HAP-1 (cell line): ENCODE measurements at regions not wholly inside any gene's neighbourhood (a gene's known extent, or its start where the extent isn't known, plus 50 kb on each side); places are given as distances from the start of the nearest gene placed in this dataset.

Source experiments
- DNase-seq, 2 experiments: peaks; one replicate each; pipeline ENCODE4 v3.0.0-alpha.2; 2016 to 2020; ENCODE audit warnings: low spot score in 2 of 2
- H3K27me3 ChIP-seq: fragments of 250-450 bp; sonication (Bioruptor Pico); 2 replicates; pipeline ENCODE4 v1.5.1; 2020; ENCODE audit warnings: low read depth, mild to moderate bottlenecking, moderate library complexity
- H3K36me3 ChIP-seq: fragments of 250-450 bp; sonication (Bioruptor Pico); replicated peaks from 2 replicates; pipeline ENCODE4 v1.5.1; 2020; ENCODE audit warnings: mild to moderate bottlenecking
- H3K4me1 ChIP-seq: fragments of 250-450 bp; sonication (Bioruptor Pico); 2 replicates; pipeline ENCODE4 v1.5.1; 2020; ENCODE audit warnings: mild to moderate bottlenecking
- H3K4me3 ChIP-seq: fragments of 250-450 bp; sonication (Bioruptor Pico); 2 replicates; pipeline ENCODE4 v1.5.1; 2020; ENCODE audit warnings: mild to moderate bottlenecking, moderate library complexity
- H3K9me3 ChIP-seq: fragments of 250-450 bp; sonication (Bioruptor Pico); 2 replicates; pipeline ENCODE4 v1.5.1; 2020; ENCODE audit warnings: mild to moderate bottlenecking, moderate library complexity
- in situ Hi-C: fragments of 300-500 bp; cut with MboI; formaldehyde crosslinking; loops from 3 replicates; pipeline ENCODE4 v1.14.3; 2020; ENCODE audit warnings: low sequenced_read_pairs, inconsistent platforms, mixed read lengths

DNA sequence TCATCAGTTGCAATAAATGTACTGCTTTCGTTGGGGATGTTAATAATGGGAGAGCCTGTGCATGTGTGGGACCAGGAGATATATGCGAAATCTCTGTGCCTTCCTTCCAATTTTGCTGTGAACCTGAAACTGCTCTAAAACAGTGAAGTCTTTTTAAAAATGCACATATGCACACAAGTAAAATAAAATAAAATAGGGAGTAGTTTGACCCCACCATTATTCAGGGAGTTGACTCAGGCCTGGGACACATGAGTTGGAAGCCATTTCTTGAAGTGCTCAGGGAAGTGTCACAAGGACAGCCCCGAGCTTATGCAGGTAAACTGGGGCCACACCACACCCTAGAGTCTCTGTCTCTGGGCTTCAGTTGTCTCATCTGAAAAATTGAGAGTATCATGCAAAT, 183.1 kb upstream of the POU2AF2 start:
- Histone ChIP-seq H3K27me3 (no peaks in the 10 kb centered on the region), H3K4me1 (no peaks in the 10 kb centered on the region), H3K4me3 (no peak overlapping the region), H3K36me3 (no peaks in the 10 kb centered on the region), H3K9me3 (no peaks in the 10 kb centered on the region)
- in situ Hi-C loops = no loop called here
- DNase-seq = no peak

DNA sequence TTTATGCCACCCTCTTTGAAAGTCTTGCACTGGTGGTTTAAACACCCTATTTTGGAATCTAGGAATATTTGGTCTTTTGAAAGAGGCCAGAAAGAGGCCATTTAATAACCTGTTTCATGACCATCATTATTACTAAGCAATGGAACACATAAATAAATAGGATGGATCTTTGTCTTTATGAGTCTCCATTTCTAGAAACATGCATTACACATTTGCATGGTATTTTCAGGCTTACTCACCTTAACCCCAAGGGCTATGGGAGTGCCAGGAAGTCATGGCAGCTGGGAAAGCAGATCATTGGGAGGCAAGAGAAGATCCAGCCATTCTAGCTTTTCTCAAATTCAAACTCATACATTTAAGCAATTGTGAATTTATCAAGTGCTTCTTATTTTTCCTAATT, 185.8 kb upstream of the POU2AF2 start:
- no peaks in the 10 kb centered on the region for H3K27me3 ChIP-seq
- DNase-seq = no peak
- in situ Hi-C loops = no loop called here
- no peak overlapping the region for H3K4me3 ChIP-seq
- no peaks in the 10 kb centered on the region for H3K36me3 ChIP-seq
- H3K9me3 ChIP-seq = no peaks in the 10 kb centered on the region
- no peaks in the 10 kb centered on the region for H3K4me1 ChIP-seq

DNA sequence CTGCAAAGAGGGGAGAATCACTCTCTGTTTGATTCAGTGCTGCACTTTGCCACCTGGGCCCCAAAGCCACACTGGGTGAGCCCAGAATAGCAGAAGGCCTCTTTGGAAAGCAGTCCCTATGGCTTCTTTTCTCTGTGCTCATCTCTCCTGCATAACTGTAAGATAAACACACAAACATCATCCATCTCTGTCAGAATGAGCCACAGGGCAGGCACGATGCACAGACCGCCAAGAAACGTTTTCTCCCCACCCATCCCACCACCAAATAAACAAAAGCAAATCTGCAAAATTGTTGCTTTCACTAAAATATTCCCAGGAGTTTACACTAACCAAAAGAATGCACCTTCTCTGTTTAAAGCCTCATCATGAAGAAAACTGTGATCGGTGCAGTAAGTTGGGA, 196.4 kb upstream of the POU2AF2 start:
- Histone ChIP-seq H3K36me3 (no peaks in the 10 kb centered on the region), H3K27me3 (no peaks in the 10 kb centered on the region), H3K4me3 (no peak overlapping the region), H3K9me3 (no peaks in the 10 kb centered on the region), H3K4me1 (no peaks in the 10 kb centered on the region)
- no peak for DNase-seq
- in situ Hi-C loops = no loop called here

DNA sequence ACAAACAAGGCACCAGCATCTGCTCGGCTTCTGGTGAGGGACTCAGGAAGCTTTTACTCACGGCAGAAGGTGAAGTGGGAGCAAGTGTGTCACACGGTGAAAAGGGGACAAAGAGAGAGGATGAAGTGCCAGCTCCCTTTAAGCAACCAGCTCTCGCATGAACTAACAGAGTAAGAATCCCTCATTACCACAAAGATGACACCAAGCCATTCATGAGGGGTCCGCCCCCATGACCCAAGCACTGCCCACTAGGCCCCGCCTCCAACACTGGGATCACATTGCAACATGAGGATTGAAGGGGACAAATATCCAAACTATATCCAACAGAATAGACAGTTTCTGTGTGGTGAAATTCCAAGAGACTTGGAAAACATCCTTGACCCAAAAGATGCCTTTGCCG, 198.2 kb upstream of the POU2AF2 start:
- Histone ChIP-seq H3K4me3 (no peak overlapping the region), H3K27me3 (no peaks in the 10 kb centered on the region), H3K4me1 (no peaks in the 10 kb centered on the region), H3K9me3 (no peaks in the 10 kb centered on the region), H3K36me3 (no peaks in the 10 kb centered on the region)
- in situ Hi-C loops = no loop called here
- DNase-seq = no peak

DNA sequence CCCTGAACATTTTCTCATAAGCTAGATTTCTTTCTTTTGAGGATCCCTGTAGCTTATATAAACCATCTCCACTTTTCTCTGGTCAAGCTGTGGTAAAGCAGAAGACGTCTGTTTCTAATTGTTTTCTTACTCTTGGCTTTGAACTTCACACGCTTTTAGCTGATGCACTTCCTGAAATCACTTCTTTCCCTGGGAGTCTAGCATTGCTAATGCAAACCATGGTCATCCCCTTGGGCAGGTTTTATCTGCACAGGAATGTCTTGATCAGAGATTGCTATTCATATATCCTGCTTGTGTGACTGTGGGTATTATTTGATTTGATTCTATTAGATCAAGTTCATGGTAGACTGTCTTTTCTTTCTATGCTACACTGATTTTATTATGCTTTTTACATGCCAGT, 199.2 kb upstream of the POU2AF2 start:
- in situ Hi-C loops = no loop called here
- Histone ChIP-seq H3K9me3 (no peaks in the 10 kb centered on the region), H3K27me3 (no peaks in the 10 kb centered on the region), H3K4me1 (no peaks in the 10 kb centered on the region), H3K36me3 (no peaks in the 10 kb centered on the region), H3K4me3 (no peak overlapping the region)
- no peak for DNase-seq

DNA sequence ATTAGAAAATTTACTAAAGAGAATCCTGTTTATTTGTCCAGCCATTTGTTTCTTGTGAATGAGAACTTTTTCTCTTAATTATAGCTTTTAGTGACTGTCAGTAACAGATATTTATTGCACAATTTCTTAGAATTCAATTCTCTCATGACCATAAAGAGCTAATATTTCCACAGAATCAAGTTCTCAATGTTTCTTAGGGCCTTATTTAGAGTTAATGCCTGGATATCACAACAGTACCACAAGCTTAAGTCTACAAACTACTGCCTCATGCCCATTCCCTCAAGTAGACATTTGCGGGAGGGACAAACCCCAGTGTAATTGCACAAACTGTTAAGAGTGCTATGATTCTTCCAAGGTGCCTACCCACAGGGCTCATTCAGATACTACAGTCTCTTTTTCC, 199.7 kb upstream of the POU2AF2 start:
- Histone ChIP-seq H3K27me3 (no peaks in the 10 kb centered on the region), H3K9me3 (no peaks in the 10 kb centered on the region), H3K36me3 (no peaks in the 10 kb centered on the region), H3K4me1 (no peaks in the 10 kb centered on the region), H3K4me3 (no peak overlapping the region)
- in situ Hi-C loops = no loop called here
- no peak for DNase-seq

DNA sequence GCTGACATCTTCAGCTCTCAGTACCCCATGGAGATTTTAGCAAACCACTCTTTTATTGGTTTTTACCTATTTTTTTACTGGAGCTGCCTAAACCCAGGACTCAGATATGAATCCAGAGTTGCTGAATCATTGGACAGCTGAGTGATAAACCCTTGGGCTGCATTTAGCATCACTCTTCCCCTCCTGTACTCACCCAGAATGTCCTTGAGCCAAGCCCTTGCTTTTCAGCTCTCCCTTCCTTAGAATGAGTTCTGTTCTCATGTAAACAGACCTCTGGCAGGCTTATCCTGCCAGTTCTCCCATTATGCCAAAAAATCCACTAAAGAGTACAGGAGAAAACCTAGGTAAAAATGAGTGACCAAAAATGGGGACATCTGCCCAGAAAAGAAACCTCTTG, 200.1 kb upstream of the POU2AF2 start:
- Histone ChIP-seq H3K36me3 (no peaks in the 10 kb centered on the region), H3K4me3 (no peak overlapping the region), H3K4me1 (no peaks in the 10 kb centered on the region), H3K9me3 (no peaks in the 10 kb centered on the region), H3K27me3 (no peaks in the 10 kb centered on the region)
- in situ Hi-C loops = no loop called here
- DNase-seq = no peak

DNA sequence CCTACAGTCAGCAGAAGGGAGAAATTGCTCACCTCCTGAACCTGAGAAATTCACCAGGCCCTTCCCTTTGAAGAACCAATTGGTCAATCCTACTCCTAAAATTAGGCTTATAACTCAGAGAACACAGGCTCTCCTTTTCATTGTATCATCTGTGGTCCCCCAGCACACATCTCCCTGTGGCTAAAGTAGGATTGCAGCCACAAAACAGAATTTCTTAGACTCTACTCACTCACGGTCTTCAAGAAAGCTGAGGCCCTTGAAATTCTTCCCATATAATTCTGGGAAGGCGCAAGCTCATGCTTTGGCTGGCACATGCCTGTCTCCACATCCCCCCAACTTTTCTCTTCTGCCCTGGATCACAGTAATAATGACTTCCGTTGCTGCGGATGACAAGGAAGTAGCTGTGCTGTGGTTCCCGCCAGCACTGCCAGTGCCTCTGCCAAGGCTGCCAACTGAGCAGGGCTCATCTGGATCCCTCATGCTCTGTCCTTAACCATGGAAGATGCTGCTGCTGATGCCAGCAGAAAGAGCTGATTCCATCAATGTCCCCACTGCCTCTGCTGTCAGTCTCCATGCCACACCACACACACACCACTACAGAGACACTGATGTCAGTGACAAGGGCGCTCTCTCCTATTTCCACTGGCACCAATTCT, 200.6 kb upstream of the POU2AF2 start:
- DNase-seq = no peak
- Histone ChIP-seq H3K27me3 (no peaks in the 10 kb centered on the region), H3K4me1 (no peaks in the 10 kb centered on the region), H3K4me3 (no peak overlapping the region), H3K9me3 (no peaks in the 10 kb centered on the region), H3K36me3 (no peaks in the 10 kb centered on the region)
- in situ Hi-C loops = no loop called here

DNA sequence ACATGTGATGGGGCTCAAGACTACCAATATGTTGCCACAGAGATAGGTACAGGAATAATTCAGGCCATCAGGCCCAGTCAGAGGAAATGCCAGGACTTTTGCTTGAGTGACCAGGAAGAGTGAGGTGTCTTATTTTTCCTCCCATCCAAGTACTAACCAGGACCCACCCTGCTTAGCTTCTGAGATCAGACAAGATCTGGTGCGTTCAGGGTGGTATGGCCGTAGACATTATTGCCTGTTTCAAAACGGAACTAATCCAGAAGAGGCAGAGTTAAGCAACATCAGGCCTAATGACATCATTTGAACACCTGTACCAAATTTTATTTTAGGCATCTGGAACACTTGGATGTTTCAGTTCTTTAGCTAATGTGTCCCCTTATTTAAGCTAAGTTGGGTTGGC, 205.5 kb upstream of the POU2AF2 start:
- Histone ChIP-seq H3K4me1 (no peaks in the 10 kb centered on the region), H3K27me3 (no peaks in the 10 kb centered on the region), H3K36me3 (no peaks in the 10 kb centered on the region), H3K4me3 (no peak overlapping the region), H3K9me3 (no peaks in the 10 kb centered on the region)
- DNase-seq = no peak
- in situ Hi-C loops = no loop called here

DNA sequence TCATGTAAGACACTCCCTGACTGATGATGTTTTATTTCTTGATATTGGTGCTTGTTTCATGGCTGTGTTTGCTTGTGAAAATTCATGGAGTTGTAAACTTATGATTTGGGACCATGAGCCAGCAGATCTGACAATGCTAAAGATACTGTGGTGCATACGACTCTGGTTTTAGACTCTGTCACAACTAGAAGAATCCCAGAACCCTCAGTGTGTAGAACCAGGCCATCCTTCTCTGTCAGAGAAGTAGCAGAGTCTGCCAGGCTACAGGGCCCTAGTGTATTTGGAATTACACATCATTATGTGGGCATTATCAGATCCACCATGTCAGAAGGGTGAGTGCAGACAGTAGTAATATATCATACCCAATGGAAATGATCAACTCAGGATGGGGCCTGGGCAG, 209.8 kb upstream of the POU2AF2 start:
- DNase-seq = no peak
- Histone ChIP-seq H3K9me3 (no peaks in the 10 kb centered on the region), H3K4me3 (no peak overlapping the region), H3K36me3 (no peaks in the 10 kb centered on the region), H3K4me1 (no peaks in the 10 kb centered on the region), H3K27me3 (no peaks in the 10 kb centered on the region)
- in situ Hi-C loops = no loop called here

DNA sequence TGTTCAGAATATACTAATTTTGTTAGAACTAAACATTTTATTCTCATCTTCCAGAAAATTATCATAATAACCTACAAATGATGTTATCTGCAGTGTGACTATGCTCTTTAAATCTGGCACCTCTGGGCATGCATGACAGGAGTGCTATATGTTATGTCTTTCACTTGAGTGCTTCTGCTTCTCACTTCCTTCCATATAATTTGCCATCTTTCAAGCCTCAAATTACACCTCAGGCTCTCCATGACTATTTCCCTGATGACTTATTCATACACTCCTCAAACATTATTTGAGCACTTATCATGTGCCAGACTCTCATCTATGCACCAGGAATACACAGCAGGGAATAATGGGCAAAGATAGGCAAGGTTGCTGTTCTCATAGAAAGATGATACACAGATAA, 219.3 kb upstream of the POU2AF2 start:
- no peaks in the 10 kb centered on the region for H3K36me3 ChIP-seq
- in situ Hi-C loops = no loop called here
- no peak for DNase-seq
- H3K4me1 ChIP-seq = no peaks in the 10 kb centered on the region
- no peaks in the 10 kb centered on the region for H3K27me3 ChIP-seq
- H3K4me3 ChIP-seq = no peak overlapping the region
- H3K9me3 ChIP-seq = no peaks in the 10 kb centered on the region

DNA sequence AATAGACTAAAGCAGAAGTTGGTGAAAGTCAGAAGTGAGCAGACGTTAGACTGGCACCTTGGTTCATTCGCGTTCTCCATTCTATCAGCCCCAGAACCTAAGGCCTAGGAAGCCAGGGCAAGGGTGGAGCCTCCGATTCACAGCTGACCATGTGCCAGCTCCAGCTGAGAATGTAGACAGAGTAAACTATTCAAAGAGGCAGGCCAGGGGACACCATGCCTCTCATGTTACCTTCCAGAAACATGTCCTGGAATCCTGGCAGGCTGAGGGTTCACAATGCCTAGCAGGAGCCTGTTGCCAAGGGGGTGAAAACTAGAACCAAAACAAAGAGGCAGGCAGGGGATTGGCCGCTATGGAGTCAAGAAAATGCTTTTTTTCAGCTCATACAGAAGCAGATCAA, 224.4 kb upstream of the POU2AF2 start:
- H3K4me3 ChIP-seq = no peak overlapping the region
- no peaks in the 10 kb centered on the region for H3K9me3 ChIP-seq
- in situ Hi-C loops = no loop called here
- DNase-seq = no peak
- H3K36me3 ChIP-seq = no peaks in the 10 kb centered on the region
- H3K4me1 ChIP-seq = no peaks in the 10 kb centered on the region
- no peaks in the 10 kb centered on the region for H3K27me3 ChIP-seq

DNA sequence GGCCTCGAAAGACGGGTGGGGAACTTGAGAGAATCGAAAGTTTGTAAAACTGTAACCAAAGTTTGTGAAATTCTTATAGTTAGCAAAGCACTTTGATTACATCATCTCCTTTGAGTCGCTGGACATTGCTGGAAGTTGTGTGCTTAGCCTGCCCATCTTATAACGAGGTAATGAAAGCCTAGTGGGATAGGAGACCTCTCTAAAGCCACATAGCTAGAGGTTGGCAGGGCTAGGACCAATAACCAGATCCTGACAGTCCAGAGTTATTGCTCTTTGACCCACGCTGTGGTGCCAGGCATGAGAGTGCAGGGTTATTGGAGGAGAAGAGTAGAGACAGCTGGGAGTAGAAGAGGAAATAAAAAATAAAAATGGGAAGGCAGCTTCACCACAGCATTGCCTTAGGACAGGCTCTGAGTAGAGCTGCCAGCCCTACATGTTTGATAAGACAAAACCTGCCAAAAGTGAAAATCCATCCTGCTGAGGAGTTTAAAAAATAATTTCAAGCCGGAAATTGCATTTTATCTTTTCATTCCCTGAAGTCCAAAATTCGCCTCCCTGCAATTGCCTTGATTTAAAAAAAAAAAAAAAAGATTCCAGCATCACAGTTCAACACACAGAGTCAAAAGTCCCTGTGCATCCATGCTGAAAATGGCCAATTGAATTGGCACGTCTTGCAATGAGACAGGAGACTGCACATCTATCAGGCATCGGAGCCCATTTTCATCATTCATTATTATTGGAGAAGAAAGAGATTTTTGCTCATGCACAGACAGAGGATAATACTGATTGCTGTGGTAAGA, 225.5 kb upstream of the POU2AF2 start:
- H3K9me3 ChIP-seq = no peaks in the 10 kb centered on the region
- no peaks in the 10 kb centered on the region for H3K27me3 ChIP-seq
- in situ Hi-C loops = no loop called here
- no peak overlapping the region for H3K4me3 ChIP-seq
- no peaks in the 10 kb centered on the region for H3K4me1 ChIP-seq
- DNase-seq = no peak
- no peaks in the 10 kb centered on the region for H3K36me3 ChIP-seq

DNA sequence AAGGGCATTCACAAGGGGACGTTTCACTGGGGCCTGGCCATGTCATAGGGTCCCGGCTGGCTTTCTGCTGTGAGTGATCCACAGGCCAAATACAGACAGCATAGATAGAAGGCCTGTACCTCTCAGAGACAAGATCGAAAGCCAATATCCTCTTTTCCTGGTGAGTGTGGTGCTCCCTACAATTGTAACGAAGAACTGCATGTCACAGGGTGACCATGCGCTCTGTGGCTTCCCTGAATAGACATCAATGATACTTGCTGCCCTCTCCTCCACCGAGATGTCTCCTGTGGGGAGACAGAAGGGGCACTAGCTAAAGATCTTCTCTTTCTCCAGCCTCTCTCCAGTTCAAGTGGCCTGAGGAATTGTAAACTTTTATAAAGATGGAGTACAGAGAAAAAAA, 226.1 kb upstream of the POU2AF2 start:
- Histone ChIP-seq H3K9me3 (no peaks in the 10 kb centered on the region), H3K36me3 (no peaks in the 10 kb centered on the region), H3K27me3 (no peaks in the 10 kb centered on the region), H3K4me3 (no peak overlapping the region), H3K4me1 (no peaks in the 10 kb centered on the region)
- no peak for DNase-seq
- in situ Hi-C loops = no loop called here

DNA sequence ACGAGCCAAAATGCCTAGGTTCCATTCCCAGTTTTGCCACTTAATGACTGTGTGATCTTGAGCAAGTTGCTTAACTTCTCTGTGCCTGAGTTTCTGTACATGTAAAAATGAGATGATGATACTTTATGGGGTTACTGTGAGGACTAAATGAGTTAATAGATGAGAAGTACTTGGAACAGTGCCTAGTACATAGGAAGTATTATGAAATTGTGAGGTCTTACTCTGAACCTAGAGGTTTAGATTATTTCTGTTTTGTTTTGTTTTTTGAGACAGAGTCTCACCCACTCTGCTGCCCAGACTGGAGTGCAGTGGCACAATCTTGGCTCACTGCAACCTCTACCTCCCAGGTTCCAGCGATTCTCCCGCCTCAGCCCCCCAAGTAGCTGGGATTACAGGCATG, 227.0 kb upstream of the POU2AF2 start:
- no peaks in the 10 kb centered on the region for H3K36me3 ChIP-seq
- no peaks in the 10 kb centered on the region for H3K9me3 ChIP-seq
- no peaks in the 10 kb centered on the region for H3K4me1 ChIP-seq
- H3K4me3 ChIP-seq = no peak overlapping the region
- DNase-seq = no peak
- H3K27me3 ChIP-seq = no peaks in the 10 kb centered on the region
- in situ Hi-C loops = no loop called here
